ENCODE measurements at regions not wholly inside any gene's neighbourhood (a gene's known extent, or its start where the extent isn't known, plus 50 kb on each side); places are given as distances from the start of the nearest gene placed in this dataset.
"Not testable (repeated sequence)": the region's sequence is repeated elsewhere in the genome, so short reads cannot be mapped to it uniquely, and the experiment has no call there.

GRCh38 chr15:54808321-54808720, 388.4 kb downstream of the RSL24D1 start:
- Histone ChIP-seq H3K27ac (no peak overlapping the region), H3K36me3 (replicated peaks) (no peaks in the 10 kb centered on the region), H3K4me3 (ENCODE audit: low read depth, low read length) (no peak overlapping the region), H3K27me3 (replicated peaks) (no peaks in the 10 kb centered on the region)
- no peak for DNase-seq
- in situ Hi-C loops (cut with HindIII; ENCODE audit: low pct_ligation_motif_present, low sequenced_read_pairs), result no loop called here
- TF ChIP-seq, protein P1, sequence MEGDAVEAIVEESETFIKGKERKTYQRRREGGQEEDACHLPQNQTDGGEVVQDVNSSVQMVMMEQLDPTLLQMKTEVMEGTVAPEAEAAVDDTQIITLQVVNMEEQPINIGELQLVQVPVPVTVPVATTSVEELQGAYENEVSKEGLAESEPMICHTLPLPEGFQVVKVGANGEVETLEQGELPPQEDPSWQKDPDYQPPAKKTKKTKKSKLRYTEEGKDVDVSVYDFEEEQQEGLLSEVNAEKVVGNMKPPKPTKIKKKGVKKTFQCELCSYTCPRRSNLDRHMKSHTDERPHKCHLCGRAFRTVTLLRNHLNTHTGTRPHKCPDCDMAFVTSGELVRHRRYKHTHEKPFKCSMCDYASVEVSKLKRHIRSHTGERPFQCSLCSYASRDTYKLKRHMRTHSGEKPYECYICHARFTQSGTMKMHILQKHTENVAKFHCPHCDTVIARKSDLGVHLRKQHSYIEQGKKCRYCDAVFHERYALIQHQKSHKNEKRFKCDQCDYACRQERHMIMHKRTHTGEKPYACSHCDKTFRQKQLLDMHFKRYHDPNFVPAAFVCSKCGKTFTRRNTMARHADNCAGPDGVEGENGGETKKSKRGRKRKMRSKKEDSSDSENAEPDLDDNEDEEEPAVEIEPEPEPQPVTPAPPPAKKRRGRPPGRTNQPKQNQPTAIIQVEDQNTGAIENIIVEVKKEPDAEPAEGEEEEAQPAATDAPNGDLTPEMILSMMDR (IDR thresholded peaks at IDR 0.05; ENCODE audit: low read depth, low read length, missing control alignments), result no peak

GRCh38 chr15:54803987-54804386, 392.8 kb downstream of the RSL24D1 start:
- no peaks in the 10 kb centered on the region for H3K36me3 ChIP-seq (replicated peaks)
- no peak for DNase-seq
- H3K27ac ChIP-seq, result no peak overlapping the region
- TF ChIP-seq, protein P1 (IDR thresholded peaks at IDR 0.05; ENCODE audit: low read depth, low read length, missing control alignments), result no peak
- in situ Hi-C loops (cut with HindIII; ENCODE audit: low pct_ligation_motif_present, low sequenced_read_pairs), result no loop called here
- no peaks in the 10 kb centered on the region for H3K27me3 ChIP-seq (replicated peaks)
- no peak overlapping the region for H3K4me3 ChIP-seq (ENCODE audit: low read depth, low read length)

GRCh38 chr15:54803134-54803808, 393.5 kb downstream of the RSL24D1 start:
- DNase-seq, result peak; percentile 72
- H3K4me3 ChIP-seq (ENCODE audit: low read depth, low read length), result no peak overlapping the region
- no peaks in the 10 kb centered on the region for H3K36me3 ChIP-seq (replicated peaks)
- in situ Hi-C loops (cut with HindIII; ENCODE audit: low pct_ligation_motif_present, low sequenced_read_pairs), result no loop called here
- peak overlapping the region; percentile 39 for H3K27ac ChIP-seq
- no peaks in the 10 kb centered on the region for H3K27me3 ChIP-seq (replicated peaks)
- TF ChIP-seq, protein P1 (IDR thresholded peaks at IDR 0.05; ENCODE audit: low read depth, low read length, missing control alignments), result no peak

GRCh38 chr15:54792526-54792925, 404.2 kb downstream of the RSL24D1 start:
- Histone ChIP-seq H3K27me3 (replicated peaks) (no peaks in the 10 kb centered on the region), H3K4me3 (ENCODE audit: low read depth, low read length) (no peak overlapping the region), H3K36me3 (replicated peaks) (no peaks in the 10 kb centered on the region), H3K27ac (no peak overlapping the region)
- in situ Hi-C loops (cut with HindIII; ENCODE audit: low pct_ligation_motif_present, low sequenced_read_pairs), result no loop called here
- TF ChIP-seq, protein P1 (IDR thresholded peaks at IDR 0.05; ENCODE audit: low read depth, low read length, missing control alignments), result no peak
- DNase-seq, result no peak

GRCh38 chr15:54790693-54791092, 406.0 kb downstream of the RSL24D1 start:
- H3K4me3 ChIP-seq (ENCODE audit: low read depth, low read length), result no peak overlapping the region
- in situ Hi-C loops (cut with HindIII; ENCODE audit: low pct_ligation_motif_present, low sequenced_read_pairs), result no loop called here
- no peak overlapping the region for H3K27ac ChIP-seq
- TF ChIP-seq, protein P1 (IDR thresholded peaks at IDR 0.05; ENCODE audit: low read depth, low read length, missing control alignments), result no peak
- no peaks in the 10 kb centered on the region for H3K27me3 ChIP-seq (replicated peaks)
- no peak for DNase-seq
- H3K36me3 ChIP-seq (replicated peaks), result no peaks in the 10 kb centered on the region

- in situ Hi-C loops (cut with HindIII; ENCODE audit: low pct_ligation_motif_present, low sequenced_read_pairs), result no loop called here
- TF ChIP-seq, protein P1 (IDR thresholded peaks at IDR 0.05; ENCODE audit: low read depth, low read length, missing control alignments), result no peak
- DNase-seq, result no peak
- Histone ChIP-seq H3K4me3 (ENCODE audit: low read depth, low read length) (no peak overlapping the region), H3K27me3 (replicated peaks) (no peaks in the 10 kb centered on the region), H3K27ac (no peak overlapping the region), H3K36me3 (replicated peaks) (no peaks in the 10 kb centered on the region)
These were observed 407.4 kb downstream of the RSL24D1 start for GRCh38 chr15:54789376-54789775.

DNA sequence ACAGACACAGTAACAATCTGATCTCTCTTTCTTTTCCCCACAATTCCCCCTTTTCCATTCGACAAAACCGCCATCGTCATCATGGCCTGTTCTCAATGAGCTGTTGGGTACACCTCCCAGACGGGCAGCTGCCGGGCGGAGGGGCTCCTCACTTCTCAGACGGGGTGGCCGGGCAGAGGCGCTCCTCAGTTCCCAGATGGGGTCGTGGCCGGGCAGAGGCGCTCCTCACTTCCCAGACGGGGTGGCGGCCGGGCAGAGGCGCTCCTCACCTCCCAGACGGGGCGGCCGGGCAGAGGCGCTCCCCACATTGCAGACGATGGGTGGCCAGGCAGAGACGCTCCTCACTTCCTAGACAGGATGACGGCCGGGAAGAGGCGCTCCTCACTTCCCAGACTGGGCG, 415.5 kb downstream of the RSL24D1 start:
- H3K27ac ChIP-seq; DNase-seq; H3K4me3 ChIP-seq (ENCODE audit: low read depth, low read length); H3K36me3 ChIP-seq (replicated peaks); in situ Hi-C loops (cut with HindIII; ENCODE audit: low pct_ligation_motif_present, low sequenced_read_pairs); H3K27me3 ChIP-seq (replicated peaks): not testable (repeated sequence)
